GM18907 (cell line): ENCODE measurements at regions not wholly inside any gene's neighbourhood (a gene's known extent, or its start where the extent isn't known, plus 50 kb on each side); places are given as distances from the start of the nearest gene placed in this dataset.

Experiments used
- ATAC-seq: cut with Tn5 transposase; IDR thresholded peaks from one replicate; pipeline ENCODE4 v1.9.1; 2021; ENCODE audit warnings: mild to moderate bottlenecking, moderate library complexity; ENCODE audit not compliant: unreplicated experiment

DNA sequence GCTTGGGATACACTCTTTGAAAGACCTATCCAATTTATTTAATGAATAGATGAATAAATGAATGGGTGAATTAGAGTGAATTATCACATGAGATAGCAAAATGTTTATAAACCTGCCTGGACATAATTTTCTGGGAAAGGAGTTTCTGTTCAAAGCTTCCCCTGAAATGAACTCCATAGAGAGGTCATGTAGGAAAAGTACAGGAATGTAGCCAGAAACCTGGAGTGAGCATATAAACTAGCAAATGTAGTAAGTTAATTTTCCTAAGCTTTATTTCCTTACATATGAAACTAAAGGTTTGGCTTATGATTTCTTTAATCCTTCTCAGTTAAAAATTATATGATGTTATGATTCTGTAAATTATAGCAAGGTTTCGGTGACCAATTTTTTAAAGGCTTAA is 380.3 kb upstream of the RSPO3 start:
- no peak for ATAC-seq

DNA sequence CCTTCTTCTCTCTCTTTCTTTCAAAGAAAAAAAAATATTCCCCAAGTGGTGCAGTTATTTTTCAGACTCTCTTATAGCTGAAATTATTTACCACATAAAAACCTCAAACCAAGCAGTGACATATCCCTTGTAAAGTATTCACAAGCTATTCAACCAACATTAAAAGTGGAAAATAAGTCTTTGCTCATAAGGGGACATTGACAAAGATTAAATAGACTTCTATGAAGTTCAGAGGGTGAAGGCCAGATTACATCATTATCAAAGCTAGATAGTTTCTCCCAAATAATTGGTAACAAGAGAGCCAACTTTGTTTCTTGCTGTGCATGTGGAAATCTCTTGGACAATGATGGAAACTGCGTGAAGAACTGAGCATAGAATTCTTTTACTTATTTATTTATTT is 379.8 kb upstream of the RSPO3 start:
- no peak for ATAC-seq

DNA sequence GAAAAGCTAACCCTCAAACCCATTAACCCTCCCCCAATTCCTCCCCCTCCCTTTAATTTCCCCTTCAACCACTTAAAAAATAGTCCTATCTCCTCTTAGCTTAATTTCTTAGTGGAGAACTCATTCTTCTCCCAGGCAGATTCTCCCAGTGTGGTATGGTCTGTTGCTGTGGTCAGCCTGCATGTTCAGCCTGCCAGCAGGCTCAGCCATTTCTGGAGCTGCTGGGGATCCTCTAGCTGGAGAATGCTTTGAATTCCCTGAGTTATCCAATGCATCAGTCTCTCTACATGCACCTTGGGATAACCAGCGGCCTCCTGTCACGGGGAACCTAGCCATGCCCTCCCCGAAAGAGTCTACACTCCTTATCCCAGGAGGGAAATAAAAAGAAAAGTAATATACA is 375.4 kb upstream of the RSPO3 start:
- ATAC-seq = no peak

DNA sequence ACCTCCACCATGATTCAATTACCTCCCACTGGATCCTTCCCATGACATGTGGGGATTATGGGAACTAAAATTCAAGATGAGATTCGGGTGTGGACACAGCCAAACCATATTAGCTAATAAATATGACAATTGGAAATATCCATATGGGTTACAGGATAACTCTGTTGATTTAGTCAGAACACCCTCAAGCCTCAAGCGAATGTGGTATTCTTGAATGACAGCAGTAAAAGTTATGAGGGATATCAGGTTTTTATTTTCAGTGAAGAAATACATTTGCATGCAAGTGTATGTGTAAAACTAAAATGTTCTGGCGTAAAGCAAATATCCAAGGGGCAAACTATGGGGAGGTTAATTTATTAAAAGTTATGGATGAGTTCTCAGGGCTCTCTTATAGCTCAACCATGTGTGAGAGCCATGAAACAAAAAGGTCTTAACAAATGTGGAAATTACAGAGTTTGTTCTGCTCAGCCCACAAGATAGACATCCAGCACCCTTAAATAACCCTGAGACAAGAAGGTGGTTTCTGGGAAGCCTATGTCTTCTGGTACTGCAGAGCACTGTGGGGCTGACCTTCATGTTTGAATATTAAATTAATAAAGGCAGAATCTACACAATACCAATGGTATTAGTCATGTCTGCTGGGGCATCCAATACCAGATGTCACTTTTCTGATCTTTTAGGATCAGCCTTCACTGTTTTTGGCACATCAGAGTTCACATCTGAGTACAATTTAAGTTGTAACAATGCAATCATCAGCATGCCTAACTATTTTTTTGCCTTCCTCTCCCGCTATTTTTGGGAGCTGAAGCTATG is 370.5 kb upstream of the RSPO3 start:
- no peak for ATAC-seq

DNA sequence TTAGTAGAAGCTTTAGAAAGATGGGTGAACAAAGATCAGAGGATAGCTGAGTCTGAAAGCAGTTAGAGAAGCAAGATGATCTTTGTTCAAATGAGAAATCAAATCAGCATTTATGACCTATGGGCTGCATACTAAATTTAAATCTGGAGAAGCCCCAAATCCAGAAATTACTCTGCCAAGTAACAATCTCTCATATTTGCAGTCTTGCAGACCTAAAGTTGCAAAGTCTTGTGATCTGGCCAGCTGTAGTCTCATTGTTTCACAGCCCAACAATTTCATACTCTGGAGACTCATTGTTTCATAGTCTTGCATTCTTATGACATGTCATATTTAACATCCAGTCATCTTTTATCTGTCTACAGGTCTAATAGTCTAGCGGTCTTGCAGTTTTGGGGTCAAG is 364.9 kb upstream of the RSPO3 start:
- ATAC-seq = no peak

DNA sequence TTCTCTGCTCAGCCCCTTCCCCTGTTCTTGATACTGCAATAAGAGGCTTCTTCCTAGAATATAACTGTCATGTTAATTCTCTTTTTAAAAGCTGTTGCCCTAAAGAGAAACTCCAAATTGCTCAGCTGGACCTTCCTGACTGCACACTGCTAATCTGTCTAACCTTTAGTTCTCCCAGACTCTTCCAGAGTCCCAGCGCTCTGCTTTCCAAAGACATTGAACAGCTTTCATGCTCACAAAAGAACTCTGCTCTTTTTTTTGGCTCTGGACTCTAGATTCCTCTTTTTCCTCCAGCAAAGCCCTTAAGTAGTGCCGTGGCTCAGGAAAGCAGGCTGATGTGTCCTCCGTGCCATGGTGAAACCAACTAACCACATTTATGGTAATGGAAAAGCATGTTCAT is 356.6 kb upstream of the RSPO3 start:
- no peak for ATAC-seq

DNA sequence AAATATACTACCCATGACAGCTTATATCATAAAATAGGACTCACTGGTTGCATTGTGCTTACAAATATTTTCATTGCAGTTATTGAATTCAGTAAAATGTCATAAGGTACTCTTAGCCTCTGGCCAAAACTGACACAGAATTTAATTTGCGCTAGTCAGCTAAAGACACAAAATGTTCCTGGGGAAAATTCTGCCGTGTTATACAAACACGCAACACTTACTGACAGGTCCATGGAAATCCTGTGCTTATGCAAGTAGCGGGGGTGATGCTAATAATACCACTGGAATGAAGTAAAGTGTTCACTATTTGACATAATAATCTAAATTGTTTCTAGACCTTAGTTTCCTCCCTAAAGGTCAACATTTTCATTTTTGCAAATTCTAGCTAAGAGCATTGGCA is 354.4 kb upstream of the RSPO3 start:
- ATAC-seq = no peak

DNA sequence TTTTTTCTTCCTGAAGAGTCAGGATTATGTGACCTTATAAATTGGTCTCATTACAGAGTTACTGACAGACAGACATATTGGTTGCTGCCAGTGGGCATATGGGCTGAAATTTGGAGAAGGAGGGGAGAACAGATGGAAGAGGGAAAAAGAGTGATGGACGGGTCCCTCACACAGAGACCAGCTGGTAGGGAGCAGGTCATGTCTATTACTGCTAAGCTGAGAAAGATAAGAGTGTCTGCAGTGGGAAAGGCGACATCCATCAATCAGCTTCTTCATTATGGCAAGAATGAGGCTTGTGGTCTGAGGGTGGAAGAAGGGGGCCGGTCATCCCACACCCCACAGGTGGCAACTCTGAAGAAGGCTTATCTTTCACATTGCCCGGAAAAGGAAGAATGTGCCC is 353.8 kb upstream of the RSPO3 start:
- no peak for ATAC-seq

DNA sequence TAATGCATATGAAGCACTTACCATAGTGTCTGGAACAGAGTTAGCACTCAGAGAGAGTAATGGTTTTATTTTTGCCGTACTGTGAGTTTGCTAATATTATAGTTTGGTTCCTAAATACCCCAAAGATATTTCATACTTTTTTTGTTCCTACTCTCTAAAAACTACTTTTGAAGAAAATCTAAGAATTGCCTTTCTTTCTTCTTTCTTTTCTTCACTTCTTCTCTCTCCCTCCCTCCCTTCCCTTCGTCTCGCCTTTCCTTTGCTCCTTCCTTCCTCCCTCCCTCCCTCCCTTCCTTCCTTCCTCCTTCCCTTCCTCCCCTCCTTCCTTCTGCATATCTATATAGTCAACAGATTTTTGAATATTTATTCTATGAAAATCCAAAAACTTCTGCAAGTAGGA is 351.7 kb upstream of the RSPO3 start:
- no peak for ATAC-seq

DNA sequence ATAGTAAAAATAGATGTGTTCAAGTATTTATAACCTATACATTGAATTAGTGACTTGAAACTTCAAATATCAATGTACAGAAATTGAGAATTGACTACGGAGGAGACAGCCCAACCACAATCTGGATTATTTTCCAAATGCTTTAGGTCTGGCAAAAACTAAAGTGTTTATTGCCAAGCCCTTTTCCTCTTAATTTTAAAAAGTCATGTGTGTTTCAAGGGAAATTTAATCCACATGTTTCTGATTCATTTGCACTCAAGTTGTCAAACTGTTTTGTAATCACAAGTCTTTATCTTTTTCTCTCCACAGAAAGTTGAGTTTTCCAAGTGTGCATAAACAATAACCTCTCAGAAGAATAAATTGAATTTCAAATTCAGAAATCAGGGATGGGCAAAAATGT is 350.8 kb upstream of the RSPO3 start:
- ATAC-seq = no peak

DNA sequence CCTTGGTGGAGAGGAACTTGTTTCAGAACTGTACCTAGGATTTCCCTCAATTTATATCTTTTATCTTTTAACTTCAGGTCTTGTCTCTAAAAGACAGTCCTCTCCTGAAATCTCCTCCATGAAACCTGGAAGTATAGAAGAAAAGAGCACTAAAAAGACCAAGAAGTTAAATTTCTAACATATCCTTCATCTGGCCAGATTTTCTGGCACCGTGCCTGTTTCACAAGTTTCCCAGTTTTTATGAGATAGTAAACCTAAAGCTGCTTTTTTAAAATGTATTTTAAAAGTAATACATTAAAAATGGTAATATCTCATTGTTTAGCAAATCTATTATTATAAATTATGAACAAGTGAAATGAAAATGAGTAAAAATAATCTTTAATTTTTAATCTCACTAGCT is 348.3 kb upstream of the RSPO3 start:
- ATAC-seq = no peak

DNA sequence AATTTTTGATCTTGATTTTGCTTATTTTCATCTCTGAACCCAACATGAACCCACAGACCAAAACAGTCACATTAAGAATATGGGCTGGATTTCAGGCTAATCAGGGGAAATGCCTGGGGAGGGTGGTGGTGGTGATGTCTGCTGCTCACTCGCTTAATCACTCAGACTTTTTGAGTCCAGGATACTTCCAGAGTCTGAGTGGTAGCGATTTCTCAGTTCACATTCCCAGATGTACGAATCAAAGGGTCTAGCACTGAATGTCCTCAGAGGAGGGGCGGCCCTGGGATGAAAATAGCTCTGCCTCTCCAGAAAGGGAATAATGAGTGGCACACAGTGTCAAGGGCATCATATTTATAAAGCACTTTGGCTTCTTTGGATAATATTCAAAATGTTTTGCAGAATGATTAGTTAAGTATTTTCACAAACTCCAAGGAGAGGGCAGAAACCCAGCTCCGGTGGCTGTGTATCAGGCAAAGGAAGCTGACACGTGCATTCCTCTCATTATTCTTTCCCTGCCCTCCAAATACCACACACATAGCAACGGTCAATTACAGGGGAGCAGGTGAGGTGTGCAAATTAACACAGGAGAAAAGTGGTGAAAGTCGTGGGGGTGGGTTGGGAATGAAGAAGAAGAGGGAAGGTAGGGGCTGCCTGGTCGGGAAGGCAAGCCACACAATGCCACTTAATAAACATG is 345.2 kb upstream of the RSPO3 start:
- ATAC-seq = no peak

DNA sequence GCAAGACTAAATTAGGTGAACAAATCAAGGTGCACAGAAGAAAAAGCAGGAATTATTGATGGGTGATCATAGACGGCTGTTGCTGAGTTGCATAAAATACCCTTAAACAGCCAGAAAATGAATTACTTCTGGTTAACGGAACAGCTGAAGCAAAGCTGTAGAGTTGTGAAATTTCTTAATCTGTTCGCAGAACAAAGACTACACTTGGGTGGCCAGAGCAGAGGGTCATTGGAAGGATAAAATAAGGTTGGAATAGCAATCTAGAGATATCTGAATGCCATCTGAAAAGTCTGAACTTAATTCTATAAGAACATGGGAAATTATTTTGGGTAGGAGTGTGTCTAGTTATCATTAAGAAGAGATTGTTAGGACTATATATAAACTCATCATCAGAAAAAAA is 339.1 kb upstream of the RSPO3 start:
- ATAC-seq = no peak

DNA sequence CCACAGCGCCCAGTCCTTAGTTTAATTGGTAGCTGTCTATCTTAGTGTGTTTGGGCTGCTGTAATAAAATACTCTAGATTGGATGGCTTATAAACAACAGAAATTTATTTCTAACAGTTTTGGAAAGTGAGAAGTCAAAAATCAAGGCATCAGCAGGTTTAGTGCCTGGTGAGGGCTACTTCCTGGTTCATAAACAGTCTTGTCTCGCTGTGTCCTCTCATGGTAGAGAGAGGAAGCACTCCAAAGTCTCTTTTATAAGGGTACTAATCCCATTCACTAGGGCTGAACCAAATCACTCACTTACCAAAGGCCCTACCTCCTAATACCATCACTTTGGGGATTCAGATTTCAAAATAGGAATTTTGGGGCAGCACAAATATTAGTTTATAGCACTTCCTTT is 336.9 kb upstream of the RSPO3 start:
- ATAC-seq = no peak

DNA sequence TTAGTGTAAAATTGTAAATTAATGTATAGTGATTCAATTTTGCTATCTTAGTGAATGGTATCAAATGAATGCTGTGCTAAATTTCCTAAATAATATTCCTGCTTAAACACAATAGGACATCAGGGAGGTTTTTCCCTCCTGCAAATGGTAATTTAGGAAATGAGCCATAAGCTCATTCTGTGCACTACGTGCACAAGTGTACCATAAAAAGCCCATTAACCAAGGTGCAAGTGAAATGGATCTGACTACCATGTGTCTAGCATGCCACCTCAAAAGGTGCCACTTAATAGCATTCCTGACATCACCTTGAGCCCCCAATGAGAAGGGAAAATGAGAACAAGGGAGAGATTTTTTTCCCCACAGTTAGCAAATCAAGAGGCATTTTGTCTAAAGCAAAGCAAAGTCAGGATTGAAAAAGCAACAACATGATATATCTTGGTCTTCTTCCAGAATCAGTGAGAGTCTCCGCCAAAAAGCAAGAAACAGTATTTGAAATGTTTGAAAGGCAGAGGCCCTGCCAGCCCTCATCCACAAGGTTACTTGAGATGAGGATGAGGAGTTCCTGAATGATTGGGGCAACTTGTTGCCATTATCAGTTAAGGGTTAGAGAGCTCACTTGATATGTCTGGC is 334.2 kb upstream of the RSPO3 start:
- ATAC-seq = no peak

DNA sequence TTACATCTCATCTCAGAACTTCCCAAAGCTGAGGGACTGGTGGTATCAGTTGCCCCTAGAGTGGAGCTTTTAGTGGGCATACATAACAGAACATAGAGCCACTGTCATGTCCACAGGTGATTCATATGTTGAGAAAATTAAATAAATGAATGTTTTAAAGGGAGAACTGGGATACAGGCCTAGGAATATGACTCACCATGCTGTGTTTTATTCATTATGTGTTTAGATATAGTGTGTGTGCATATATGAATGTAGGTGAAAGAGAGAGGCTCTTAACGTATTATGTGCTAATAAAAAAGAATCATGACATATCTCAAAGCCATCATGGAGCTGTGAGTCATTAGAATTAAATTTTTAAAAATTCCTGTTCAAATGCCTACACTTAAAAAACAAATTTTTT is 332.2 kb upstream of the RSPO3 start:
- no peak for ATAC-seq

DNA sequence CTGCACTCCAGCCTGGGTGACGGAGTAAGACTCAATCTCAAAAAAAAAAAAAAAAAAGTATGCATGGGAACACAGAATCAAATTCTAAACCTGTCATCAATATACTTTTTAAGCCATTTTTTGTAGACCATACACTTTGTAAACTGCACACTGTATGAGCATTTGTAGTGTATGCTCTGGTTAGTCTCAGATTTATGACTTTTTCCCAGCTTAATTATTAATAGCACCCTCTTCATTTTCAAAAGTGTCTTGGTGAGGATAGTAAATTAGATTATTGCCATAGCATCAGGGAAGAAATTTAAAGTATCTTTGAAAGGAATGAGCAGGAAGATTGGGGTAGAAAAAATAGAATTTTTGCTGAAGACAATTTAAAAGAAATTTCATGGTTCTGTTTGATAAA is 330.8 kb upstream of the RSPO3 start:
- ATAC-seq = no peak

DNA sequence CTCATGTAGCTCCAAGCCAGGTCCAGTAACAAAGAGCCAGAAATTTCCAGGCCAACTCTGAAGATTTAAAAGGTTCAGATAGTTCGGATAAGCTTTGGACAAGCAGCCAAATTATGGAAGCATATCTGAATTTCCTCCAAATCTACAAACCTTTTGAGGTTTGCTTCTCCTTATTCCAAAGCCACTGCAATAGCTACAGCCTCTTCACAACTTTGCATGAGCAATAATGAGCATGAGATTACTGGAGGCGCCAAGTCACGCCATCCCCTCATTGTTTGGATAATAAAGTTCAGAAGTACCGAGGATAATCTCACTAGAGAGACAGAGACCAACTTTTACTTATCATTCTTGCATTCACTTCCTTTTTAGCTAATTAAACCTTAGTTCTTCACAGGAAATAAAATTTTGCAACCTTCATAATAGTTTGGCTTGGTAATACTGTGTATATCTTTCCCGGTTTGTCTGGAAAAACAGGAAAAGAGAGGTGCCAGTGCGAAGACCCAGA is 329.6 kb upstream of the RSPO3 start:
- no peak for ATAC-seq

DNA sequence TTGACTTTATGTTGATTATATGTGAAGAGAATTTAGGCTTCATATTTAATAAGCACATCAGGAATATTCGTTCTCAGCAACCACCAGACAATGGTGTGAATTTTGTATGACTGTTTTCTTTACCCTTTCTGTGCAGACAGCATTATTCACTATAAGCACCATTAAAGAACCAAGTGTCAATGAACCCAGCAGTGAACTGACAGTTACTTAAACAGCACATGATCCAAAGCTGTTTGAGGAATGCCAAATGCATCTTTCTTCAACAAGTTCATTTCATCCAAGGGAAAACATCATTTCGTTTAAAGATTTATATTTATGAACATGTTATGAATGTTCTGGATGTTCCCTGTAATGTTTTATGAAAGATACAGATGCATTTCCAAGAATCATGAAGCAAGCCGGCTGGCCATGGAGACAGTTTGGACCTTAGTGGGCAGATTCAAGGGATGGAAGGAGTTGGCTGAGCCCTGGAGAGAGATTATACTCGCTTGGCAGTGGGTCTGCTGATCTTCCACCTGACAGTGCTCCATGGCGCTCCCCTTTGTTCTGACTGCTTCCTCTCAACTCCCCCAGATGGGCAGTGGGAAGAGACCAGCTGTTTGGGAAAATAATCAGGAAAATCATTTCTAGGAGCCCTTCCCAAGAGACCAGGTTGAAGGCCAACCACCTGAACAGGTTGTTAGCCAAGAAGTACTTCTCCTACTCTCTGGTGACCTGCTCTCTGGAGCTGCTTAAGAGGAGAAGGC is 326.0 kb upstream of the RSPO3 start:
- no peak for ATAC-seq

DNA sequence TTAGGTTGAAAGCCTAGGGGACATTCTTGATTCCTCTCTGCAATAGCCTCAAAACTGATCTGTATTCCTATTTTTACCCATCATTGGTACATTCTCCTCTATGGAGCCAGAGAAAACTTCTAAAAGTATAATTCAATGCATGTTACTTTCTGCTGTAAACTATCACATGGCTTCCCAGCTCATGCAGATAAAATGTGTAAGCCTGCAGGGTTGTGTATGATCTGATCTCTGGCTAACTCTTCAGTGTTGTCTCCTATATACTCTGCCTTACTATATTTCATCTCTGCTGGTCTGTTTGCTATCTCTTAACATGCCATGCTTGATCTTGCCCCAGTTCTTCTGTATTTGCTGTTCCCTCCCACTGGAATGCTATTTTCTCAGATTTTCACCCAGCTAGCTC is 323.3 kb upstream of the RSPO3 start:
- no peak for ATAC-seq

DNA sequence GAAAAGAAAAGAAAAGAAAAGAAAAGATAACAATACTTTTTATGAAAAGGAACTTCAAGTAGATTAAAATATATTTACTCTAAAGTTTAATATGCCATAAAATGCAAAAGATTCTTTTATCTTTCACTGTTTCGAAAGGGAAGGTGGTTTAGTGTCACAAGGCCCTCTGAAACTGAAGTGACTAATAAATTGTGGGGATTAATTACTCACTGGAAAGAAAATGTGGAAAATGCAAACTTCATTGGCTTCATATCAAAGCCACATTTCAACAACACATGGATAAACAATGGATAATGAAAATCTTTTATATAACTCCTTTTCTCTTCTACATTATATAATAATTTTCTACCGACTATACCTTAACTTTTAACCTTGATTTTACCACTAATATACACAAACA is 320.5 kb upstream of the RSPO3 start:
- no peak for ATAC-seq
